ENCODE measurements at regions not wholly inside any gene's neighbourhood (a gene's known extent, or its start where the extent isn't known, plus 50 kb on each side); places are given as distances from the start of the nearest gene placed in this dataset.

DNA sequence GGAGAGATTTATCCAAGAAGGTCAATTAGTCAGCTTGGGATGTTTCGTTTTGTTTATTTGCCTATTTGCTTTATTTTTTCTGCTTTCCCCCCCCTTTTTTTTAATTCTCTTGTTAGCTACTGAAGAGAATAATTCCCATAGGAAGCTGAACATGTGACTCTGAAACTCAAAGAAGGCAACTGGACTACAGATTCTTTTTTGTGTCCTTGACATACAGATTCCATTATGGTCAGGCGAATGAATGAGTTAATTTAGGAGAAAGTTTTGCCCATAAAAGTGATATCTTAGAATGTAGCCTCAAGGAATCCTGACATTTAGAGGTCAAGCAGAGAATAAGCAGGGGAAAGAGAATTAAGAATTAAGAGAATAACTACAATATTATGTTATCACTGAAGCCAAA is 514.2 kb upstream of the LINC00305 start:
- ChIA-PET CTCF (no interaction called here), POLR2A (no interaction called here)
- H3K36me3 Mint-ChIP-seq = no peaks in the 10 kb centered on the region
- ATAC-seq (no peak), DNase-seq (ENCODE audit: low spot score) (no peak)
- no peak overlapping the region for H3K27ac Mint-ChIP-seq
- H3K9me3 Mint-ChIP-seq = no peaks in the 10 kb centered on the region
- H3K4me1 Mint-ChIP-seq = peaks cover 22% of the 10 kb centered on the region
- H3K4me3 Mint-ChIP-seq = no peak overlapping the region
- no peaks in the 10 kb centered on the region for H3K27me3 Mint-ChIP-seq (ENCODE audit: low read depth)
- no peak for TF ChIP-seq ZMAT4 (CRISPR knock-in tag; IDR thresholded peaks at IDR 0.05)
- TF ChIP-seq AR (CRISPR knock-in tag; IDR thresholded peaks at IDR 0.05) = no peak
- no peak for TF ChIP-seq IRF2 (CRISPR knock-in tag; IDR thresholded peaks at IDR 0.05; ENCODE audit: borderline replicate concordance, low read depth)
- no peak for TF ChIP-seq EMX1 (CRISPR knock-in tag; IDR thresholded peaks at IDR 0.05)
- TF ChIP-seq ZNF232 (CRISPR knock-in tag; IDR thresholded peaks at IDR 0.05) = no peak
- TF ChIP-seq NR3C1 (CRISPR knock-in tag; conservative IDR thresholded peaks at IDR 0.05; ENCODE audit: low read depth) = no peak
- TF ChIP-seq, protein P1, sequence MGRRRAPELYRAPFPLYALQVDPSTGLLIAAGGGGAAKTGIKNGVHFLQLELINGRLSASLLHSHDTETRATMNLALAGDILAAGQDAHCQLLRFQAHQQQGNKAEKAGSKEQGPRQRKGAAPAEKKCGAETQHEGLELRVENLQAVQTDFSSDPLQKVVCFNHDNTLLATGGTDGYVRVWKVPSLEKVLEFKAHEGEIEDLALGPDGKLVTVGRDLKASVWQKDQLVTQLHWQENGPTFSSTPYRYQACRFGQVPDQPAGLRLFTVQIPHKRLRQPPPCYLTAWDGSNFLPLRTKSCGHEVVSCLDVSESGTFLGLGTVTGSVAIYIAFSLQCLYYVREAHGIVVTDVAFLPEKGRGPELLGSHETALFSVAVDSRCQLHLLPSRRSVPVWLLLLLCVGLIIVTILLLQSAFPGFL (CRISPR knock-in tag; IDR thresholded peaks at IDR 0.05; ENCODE audit: borderline replicate concordance) = no peak
- TF ChIP-seq, protein P2, sequence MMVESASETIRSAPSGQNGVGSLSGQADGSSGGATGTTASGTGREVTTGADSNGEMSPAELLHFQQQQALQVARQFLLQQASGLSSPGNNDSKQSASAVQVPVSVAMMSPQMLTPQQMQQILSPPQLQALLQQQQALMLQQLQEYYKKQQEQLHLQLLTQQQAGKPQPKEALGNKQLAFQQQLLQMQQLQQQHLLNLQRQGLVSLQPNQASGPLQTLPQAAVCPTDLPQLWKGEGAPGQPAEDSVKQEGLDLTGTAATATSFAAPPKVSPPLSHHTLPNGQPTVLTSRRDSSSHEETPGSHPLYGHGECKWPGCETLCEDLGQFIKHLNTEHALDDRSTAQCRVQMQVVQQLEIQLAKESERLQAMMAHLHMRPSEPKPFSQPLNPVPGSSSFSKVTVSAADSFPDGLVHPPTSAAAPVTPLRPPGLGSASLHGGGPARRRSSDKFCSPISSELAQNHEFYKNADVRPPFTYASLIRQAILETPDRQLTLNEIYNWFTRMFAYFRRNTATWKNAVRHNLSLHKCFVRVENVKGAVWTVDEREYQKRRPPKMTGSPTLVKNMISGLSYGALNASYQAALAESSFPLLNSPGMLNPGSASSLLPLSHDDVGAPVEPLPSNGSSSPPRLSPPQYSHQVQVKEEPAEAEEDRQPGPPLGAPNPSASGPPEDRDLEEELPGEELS (CRISPR knock-in tag; IDR thresholded peaks at IDR 0.05) = no peak

GRCh38 chr18:64659196-64659595 is 510.3 kb upstream of the LINC00305 start:
- no peak for ATAC-seq
- Mint-ChIP-seq H3K36me3 (no peaks in the 10 kb centered on the region), H3K4me3 (no peak overlapping the region), H3K9me3 (no peaks in the 10 kb centered on the region), H3K27ac (no peak overlapping the region), H3K27me3 (ENCODE audit: low read depth) (no peaks in the 10 kb centered on the region), H3K4me1 (peaks cover 5% of the 10 kb centered on the region)
- ChIA-PET CTCF (no interaction called here), POLR2A (no interaction called here)
- no peak for DNase-seq (ENCODE audit: low spot score)
- TF ChIP-seq, protein P3, sequence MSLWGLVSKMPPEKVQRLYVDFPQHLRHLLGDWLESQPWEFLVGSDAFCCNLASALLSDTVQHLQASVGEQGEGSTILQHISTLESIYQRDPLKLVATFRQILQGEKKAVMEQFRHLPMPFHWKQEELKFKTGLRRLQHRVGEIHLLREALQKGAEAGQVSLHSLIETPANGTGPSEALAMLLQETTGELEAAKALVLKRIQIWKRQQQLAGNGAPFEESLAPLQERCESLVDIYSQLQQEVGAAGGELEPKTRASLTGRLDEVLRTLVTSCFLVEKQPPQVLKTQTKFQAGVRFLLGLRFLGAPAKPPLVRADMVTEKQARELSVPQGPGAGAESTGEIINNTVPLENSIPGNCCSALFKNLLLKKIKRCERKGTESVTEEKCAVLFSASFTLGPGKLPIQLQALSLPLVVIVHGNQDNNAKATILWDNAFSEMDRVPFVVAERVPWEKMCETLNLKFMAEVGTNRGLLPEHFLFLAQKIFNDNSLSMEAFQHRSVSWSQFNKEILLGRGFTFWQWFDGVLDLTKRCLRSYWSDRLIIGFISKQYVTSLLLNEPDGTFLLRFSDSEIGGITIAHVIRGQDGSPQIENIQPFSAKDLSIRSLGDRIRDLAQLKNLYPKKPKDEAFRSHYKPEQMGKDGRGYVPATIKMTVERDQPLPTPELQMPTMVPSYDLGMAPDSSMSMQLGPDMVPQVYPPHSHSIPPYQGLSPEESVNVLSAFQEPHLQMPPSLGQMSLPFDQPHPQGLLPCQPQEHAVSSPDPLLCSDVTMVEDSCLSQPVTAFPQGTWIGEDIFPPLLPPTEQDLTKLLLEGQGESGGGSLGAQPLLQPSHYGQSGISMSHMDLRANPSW (CRISPR knock-in tag; conservative IDR thresholded peaks at IDR 0.05; ENCODE audit: low read depth) = no peak
- TF ChIP-seq GRHL2 (CRISPR knock-in tag; IDR thresholded peaks at IDR 0.05; ENCODE audit: insufficient replicate concordance, severe bottlenecking) (no peak), ZNF121 (CRISPR knock-in tag; IDR thresholded peaks at IDR 0.05) (no peak), ESRRA (CRISPR knock-in tag; IDR thresholded peaks at IDR 0.05; ENCODE audit: borderline replicate concordance) (no peak), RELA (CRISPR knock-in tag; IDR thresholded peaks at IDR 0.05; ENCODE audit: borderline replicate concordance) (no peak), NFATC4 (CRISPR knock-in tag; IDR thresholded peaks at IDR 0.05) (no peak), EMX1 (CRISPR knock-in tag; IDR thresholded peaks at IDR 0.05) (no peak)
- TF ChIP-seq, protein P4, sequence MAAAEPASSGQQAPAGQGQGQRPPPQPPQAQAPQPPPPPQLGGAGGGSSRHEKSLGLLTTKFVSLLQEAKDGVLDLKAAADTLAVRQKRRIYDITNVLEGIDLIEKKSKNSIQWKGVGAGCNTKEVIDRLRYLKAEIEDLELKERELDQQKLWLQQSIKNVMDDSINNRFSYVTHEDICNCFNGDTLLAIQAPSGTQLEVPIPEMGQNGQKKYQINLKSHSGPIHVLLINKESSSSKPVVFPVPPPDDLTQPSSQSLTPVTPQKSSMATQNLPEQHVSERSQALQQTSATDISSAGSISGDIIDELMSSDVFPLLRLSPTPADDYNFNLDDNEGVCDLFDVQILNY (CRISPR knock-in tag; IDR thresholded peaks at IDR 0.05) = no peak
- TF ChIP-seq, protein P5, sequence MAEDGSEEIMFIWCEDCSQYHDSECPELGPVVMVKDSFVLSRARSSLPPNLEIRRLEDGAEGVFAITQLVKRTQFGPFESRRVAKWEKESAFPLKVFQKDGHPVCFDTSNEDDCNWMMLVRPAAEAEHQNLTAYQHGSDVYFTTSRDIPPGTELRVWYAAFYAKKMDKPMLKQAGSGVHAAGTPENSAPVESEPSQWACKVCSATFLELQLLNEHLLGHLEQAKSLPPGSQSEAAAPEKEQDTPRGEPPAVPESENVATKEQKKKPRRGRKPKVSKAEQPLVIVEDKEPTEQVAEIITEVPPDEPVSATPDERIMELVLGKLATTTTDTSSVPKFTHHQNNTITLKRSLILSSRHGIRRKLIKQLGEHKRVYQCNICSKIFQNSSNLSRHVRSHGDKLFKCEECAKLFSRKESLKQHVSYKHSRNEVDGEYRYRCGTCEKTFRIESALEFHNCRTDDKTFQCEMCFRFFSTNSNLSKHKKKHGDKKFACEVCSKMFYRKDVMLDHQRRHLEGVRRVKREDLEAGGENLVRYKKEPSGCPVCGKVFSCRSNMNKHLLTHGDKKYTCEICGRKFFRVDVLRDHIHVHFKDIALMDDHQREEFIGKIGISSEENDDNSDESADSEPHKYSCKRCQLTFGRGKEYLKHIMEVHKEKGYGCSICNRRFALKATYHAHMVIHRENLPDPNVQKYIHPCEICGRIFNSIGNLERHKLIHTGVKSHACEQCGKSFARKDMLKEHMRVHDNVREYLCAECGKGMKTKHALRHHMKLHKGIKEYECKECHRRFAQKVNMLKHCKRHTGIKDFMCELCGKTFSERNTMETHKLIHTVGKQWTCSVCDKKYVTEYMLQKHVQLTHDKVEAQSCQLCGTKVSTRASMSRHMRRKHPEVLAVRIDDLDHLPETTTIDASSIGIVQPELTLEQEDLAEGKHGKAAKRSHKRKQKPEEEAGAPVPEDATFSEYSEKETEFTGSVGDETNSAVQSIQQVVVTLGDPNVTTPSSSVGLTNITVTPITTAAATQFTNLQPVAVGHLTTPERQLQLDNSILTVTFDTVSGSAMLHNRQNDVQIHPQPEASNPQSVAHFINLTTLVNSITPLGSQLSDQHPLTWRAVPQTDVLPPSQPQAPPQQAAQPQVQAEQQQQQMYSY (CRISPR knock-in tag; IDR thresholded peaks at IDR 0.05) = no peak
- TF ChIP-seq, protein P6, sequence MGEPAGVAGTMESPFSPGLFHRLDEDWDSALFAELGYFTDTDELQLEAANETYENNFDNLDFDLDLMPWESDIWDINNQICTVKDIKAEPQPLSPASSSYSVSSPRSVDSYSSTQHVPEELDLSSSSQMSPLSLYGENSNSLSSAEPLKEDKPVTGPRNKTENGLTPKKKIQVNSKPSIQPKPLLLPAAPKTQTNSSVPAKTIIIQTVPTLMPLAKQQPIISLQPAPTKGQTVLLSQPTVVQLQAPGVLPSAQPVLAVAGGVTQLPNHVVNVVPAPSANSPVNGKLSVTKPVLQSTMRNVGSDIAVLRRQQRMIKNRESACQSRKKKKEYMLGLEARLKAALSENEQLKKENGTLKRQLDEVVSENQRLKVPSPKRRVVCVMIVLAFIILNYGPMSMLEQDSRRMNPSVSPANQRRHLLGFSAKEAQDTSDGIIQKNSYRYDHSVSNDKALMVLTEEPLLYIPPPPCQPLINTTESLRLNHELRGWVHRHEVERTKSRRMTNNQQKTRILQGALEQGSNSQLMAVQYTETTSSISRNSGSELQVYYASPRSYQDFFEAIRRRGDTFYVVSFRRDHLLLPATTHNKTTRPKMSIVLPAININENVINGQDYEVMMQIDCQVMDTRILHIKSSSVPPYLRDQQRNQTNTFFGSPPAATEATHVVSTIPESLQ (CRISPR knock-in tag; IDR thresholded peaks at IDR 0.05) = no peak
- TF ChIP-seq, protein P7, sequence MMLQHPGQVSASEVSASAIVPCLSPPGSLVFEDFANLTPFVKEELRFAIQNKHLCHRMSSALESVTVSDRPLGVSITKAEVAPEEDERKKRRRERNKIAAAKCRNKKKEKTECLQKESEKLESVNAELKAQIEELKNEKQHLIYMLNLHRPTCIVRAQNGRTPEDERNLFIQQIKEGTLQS (CRISPR knock-in tag; conservative IDR thresholded peaks at IDR 0.05) = no peak
